ENCODE measurements at regions not wholly inside any gene's neighbourhood (a gene's known extent, or its start where the extent isn't known, plus 50 kb on each side); places are given as distances from the start of the nearest gene placed in this dataset.

DNA sequence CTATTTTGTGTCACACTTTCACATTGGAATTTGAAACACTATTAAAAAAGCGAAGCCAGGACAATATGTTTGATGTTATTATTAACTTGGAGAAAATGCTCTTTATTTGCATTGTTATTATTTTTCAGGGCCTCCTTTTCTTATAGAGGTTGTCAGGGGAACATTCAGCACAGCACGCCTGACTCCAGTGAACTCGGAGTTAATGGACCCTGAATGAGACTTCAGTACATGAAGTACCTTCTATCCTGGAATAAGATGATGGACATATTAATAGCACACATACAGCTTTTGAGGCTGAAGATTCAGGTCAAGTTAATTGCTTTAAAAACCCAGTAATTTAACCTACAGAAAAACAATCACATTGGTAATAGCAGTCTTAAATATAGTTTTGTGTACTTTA, 652.9 kb downstream of the SEMA5A start:
- intact Hi-C loops (cut with micrococcal nuclease), result no loop called here
- H4K20me1 ChIP-seq (ENCODE audit: insufficient read depth), result no peaks in the 10 kb centered on the region
- H3K27ac ChIP-seq (ENCODE audit: low read depth, low read length), result no peak overlapping the region
- H3K4me1 ChIP-seq (ENCODE audit: control insufficient read depth in 1 of 2, insufficient read depth in 2 of 2, low read length in 2 of 2), result no peaks in the 10 kb centered on the region
- ChIA-PET RAD21 (ENCODE audit: low non-redundant PET in 1 of 2, low total read pairs in 2 of 2, uncharacterized antibody in 2 of 2, unreplicated experiment in 2 of 2) (no interaction called here), POLR2A (no interaction called here), CTCF (no interaction called here)
- H3K9ac ChIP-seq (ENCODE audit: low read length), result no peak overlapping the region
- H3K79me2 ChIP-seq (ENCODE audit: insufficient read depth, low read length), result no peaks in the 10 kb centered on the region
- no TSS peak for BruUV-seq (replicated peaks)
- ATAC-seq, result no peak
- H3K4me2 ChIP-seq (ENCODE audit: low read length), result no peak overlapping the region
- H3K36me3 ChIP-seq (ENCODE audit: control insufficient read depth in 1 of 2, insufficient read depth in 2 of 2, low read length in 2 of 2), result no peaks in the 10 kb centered on the region
- H3K9me2 ChIP-seq (ENCODE audit: insufficient read depth), result no peaks in the 10 kb centered on the region
- H2AFZ ChIP-seq (ENCODE audit: low read depth, low read length, poor library complexity, severe bottlenecking), result no peak overlapping the region
- no peaks in the 10 kb centered on the region for H3K27me3 ChIP-seq (ENCODE audit: insufficient read depth, low read length)
- TF ChIP-seq EZH2 (IDR thresholded peaks at IDR 0.05) (no peak), EZH2phosphoT487 (IDR thresholded peaks at IDR 0.05; ENCODE audit: borderline replicate concordance) (no peak), CBX3 (IDR thresholded peaks at IDR 0.05; ENCODE audit: low read depth) (no peak), SRF (IDR thresholded peaks at IDR 0.05; ENCODE audit: low read depth) (no peak), POLR2A (IDR thresholded peaks at IDR 0.05; ENCODE audit: borderline replicate concordance, extremely low read depth, insufficient read depth, insufficient read length) (no peak)
- TF ChIP-seq, protein P1, sequence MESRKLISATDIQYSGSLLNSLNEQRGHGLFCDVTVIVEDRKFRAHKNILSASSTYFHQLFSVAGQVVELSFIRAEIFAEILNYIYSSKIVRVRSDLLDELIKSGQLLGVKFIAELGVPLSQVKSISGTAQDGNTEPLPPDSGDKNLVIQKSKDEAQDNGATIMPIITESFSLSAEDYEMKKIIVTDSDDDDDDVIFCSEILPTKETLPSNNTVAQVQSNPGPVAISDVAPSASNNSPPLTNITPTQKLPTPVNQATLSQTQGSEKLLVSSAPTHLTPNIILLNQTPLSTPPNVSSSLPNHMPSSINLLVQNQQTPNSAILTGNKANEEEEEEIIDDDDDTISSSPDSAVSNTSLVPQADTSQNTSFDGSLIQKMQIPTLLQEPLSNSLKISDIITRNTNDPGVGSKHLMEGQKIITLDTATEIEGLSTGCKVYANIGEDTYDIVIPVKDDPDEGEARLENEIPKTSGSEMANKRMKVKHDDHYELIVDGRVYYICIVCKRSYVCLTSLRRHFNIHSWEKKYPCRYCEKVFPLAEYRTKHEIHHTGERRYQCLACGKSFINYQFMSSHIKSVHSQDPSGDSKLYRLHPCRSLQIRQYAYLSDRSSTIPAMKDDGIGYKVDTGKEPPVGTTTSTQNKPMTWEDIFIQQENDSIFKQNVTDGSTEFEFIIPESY (IDR thresholded peaks at IDR 0.05; ENCODE audit: extremely low read depth, insufficient replicate concordance, low read length), result no peak
- TF ChIP-seq, protein P2, sequence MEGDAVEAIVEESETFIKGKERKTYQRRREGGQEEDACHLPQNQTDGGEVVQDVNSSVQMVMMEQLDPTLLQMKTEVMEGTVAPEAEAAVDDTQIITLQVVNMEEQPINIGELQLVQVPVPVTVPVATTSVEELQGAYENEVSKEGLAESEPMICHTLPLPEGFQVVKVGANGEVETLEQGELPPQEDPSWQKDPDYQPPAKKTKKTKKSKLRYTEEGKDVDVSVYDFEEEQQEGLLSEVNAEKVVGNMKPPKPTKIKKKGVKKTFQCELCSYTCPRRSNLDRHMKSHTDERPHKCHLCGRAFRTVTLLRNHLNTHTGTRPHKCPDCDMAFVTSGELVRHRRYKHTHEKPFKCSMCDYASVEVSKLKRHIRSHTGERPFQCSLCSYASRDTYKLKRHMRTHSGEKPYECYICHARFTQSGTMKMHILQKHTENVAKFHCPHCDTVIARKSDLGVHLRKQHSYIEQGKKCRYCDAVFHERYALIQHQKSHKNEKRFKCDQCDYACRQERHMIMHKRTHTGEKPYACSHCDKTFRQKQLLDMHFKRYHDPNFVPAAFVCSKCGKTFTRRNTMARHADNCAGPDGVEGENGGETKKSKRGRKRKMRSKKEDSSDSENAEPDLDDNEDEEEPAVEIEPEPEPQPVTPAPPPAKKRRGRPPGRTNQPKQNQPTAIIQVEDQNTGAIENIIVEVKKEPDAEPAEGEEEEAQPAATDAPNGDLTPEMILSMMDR (IDR thresholded peaks at IDR 0.05 in 2 of 3, conservative IDR thresholded peaks at IDR 0.05 in 1 of 3; ENCODE audit: borderline replicate concordance in 1 of 3, insufficient read depth in 1 of 3, low read depth in 2 of 3, low read length in 2 of 3), result no peak
- DNase-seq (ENCODE audit: low read depth, low spot score), result no peak
- no peak overlapping the region for H3K4me3 ChIP-seq (replicated peaks in 1 of 2; ENCODE audit: low read depth in 1 of 2, low read length in 2 of 2)
- peaks cover 19% of the 10 kb centered on the region in 2 experiments; a peak in 2 of 4 replicates for H3K9me3 ChIP-seq (ENCODE audit: control insufficient read depth in 1 of 2, insufficient read depth in 1 of 2, low read depth in 1 of 2, low read length in 2 of 2)
